ENCODE measurements at regions not wholly inside any gene's neighbourhood (a gene's known extent, or its start where the extent isn't known, plus 50 kb on each side); places are given as distances from the start of the nearest gene placed in this dataset.

- DNase-seq (ENCODE audit: extremely low read depth, insufficient read length): no peak
- TF ChIP-seq CTCF (IDR thresholded peaks at IDR 0.05; ENCODE audit: insufficient read depth, low read length, poor library complexity, severe bottlenecking): no peak
- no peak overlapping the region for H3K4me3 ChIP-seq (replicated peaks; ENCODE audit: low read depth, low read length)
- H3K36me3 ChIP-seq (ENCODE audit: control insufficient read depth, insufficient read depth, low read length): no peaks in the 10 kb centered on the region
- no peaks in the 10 kb centered on the region for H3K27me3 ChIP-seq (replicated peaks; ENCODE audit: control insufficient read depth, insufficient read depth, low read length)
These were observed 211.9 kb downstream of the MYCN start for GRCh38 chr2:16152071-16152927.

GRCh38 chr2:16151651-16152050, 211.3 kb downstream of the MYCN start:
- TF ChIP-seq CTCF (IDR thresholded peaks at IDR 0.05; ENCODE audit: insufficient read depth, low read length, poor library complexity, severe bottlenecking): no peak
- Histone ChIP-seq H3K27me3 (replicated peaks; ENCODE audit: control insufficient read depth, insufficient read depth, low read length) (no peaks in the 10 kb centered on the region), H3K36me3 (ENCODE audit: control insufficient read depth, insufficient read depth, low read length) (no peaks in the 10 kb centered on the region), H3K4me3 (replicated peaks; ENCODE audit: low read depth, low read length) (no peak overlapping the region)
- DNase-seq (ENCODE audit: extremely low read depth, insufficient read length): no peak

GRCh38 chr2:16151281-16151570, 210.9 kb downstream of the MYCN start:
- no peaks in the 10 kb centered on the region for H3K27me3 ChIP-seq (replicated peaks; ENCODE audit: control insufficient read depth, insufficient read depth, low read length)
- no peak for DNase-seq (ENCODE audit: extremely low read depth, insufficient read length)
- TF ChIP-seq CTCF (IDR thresholded peaks at IDR 0.05; ENCODE audit: insufficient read depth, low read length, poor library complexity, severe bottlenecking): no peak
- no peak overlapping the region for H3K4me3 ChIP-seq (replicated peaks; ENCODE audit: low read depth, low read length)
- no peaks in the 10 kb centered on the region for H3K36me3 ChIP-seq (ENCODE audit: control insufficient read depth, insufficient read depth, low read length)

GRCh38 chr2:16150456-16151280, 210.3 kb downstream of the MYCN start:
- Histone ChIP-seq H3K4me3 (replicated peaks; ENCODE audit: low read depth, low read length) (no peak overlapping the region), H3K27me3 (replicated peaks; ENCODE audit: control insufficient read depth, insufficient read depth, low read length) (no peaks in the 10 kb centered on the region), H3K36me3 (ENCODE audit: control insufficient read depth, insufficient read depth, low read length) (no peaks in the 10 kb centered on the region)
- DNase-seq (ENCODE audit: extremely low read depth, insufficient read length): no peak
- no peak for TF ChIP-seq CTCF (IDR thresholded peaks at IDR 0.05; ENCODE audit: insufficient read depth, low read length, poor library complexity, severe bottlenecking)

- Histone ChIP-seq H3K4me3 (replicated peaks; ENCODE audit: low read depth, low read length) (no peak overlapping the region), H3K36me3 (ENCODE audit: control insufficient read depth, insufficient read depth, low read length) (no peaks in the 10 kb centered on the region), H3K27me3 (replicated peaks; ENCODE audit: control insufficient read depth, insufficient read depth, low read length) (no peaks in the 10 kb centered on the region)
- DNase-seq (ENCODE audit: extremely low read depth, insufficient read length): no peak
- TF ChIP-seq CTCF (IDR thresholded peaks at IDR 0.05; ENCODE audit: insufficient read depth, low read length, poor library complexity, severe bottlenecking): no peak
These were observed 209.2 kb downstream of the MYCN start for GRCh38 chr2:16149349-16150243.
